ENCODE measurements at regions not wholly inside any gene's neighbourhood (a gene's known extent, or its start where the extent isn't known, plus 50 kb on each side); places are given as distances from the start of the nearest gene placed in this dataset.

GRCh38 chrX:7385131-7385530, 237.2 kb upstream of the PUDP start:
- H3K27me3 ChIP-seq (ENCODE audit: control insufficient read depth, insufficient read depth, low read length) = no peaks in the 10 kb centered on the region
- H3K9ac ChIP-seq = no peak overlapping the region
- H3K36me3 ChIP-seq (ENCODE audit: control insufficient read depth, insufficient read depth, low read length) = no peaks in the 10 kb centered on the region
- H3K79me2 ChIP-seq = no peaks in the 10 kb centered on the region
- H3K4me2 ChIP-seq (ENCODE audit: low read length) = no peak overlapping the region
- H2AFZ ChIP-seq = no peak overlapping the region
- TF ChIP-seq CTCF (IDR thresholded peaks at IDR 0.05) = no peak
- H3K9me3 ChIP-seq (ENCODE audit: control insufficient read depth, low read length) = no peaks in the 10 kb centered on the region
- no peak overlapping the region for H3K27ac ChIP-seq
- H3K4me3 ChIP-seq (ENCODE audit: low read depth, low read length) = no peak overlapping the region
- H3K4me1 ChIP-seq = no peaks in the 10 kb centered on the region

- Histone ChIP-seq H3K36me3 (ENCODE audit: control insufficient read depth, insufficient read depth, low read length) (no peaks in the 10 kb centered on the region), H3K9me3 (ENCODE audit: control insufficient read depth, low read length) (no peaks in the 10 kb centered on the region), H3K27ac (no peak overlapping the region), H3K27me3 (ENCODE audit: control insufficient read depth, insufficient read depth, low read length) (no peaks in the 10 kb centered on the region), H2AFZ (no peak overlapping the region), H3K4me1 (no peaks in the 10 kb centered on the region), H3K4me3 (ENCODE audit: low read depth, low read length) (no peak overlapping the region), H3K4me2 (ENCODE audit: low read length) (no peak overlapping the region), H3K9ac (no peak overlapping the region), H3K79me2 (no peaks in the 10 kb centered on the region)
- TF ChIP-seq CTCF (IDR thresholded peaks at IDR 0.05) = no peak
Measured at GRCh38 chrX:7378406-7378805, 230.5 kb upstream of the PUDP start.

GRCh38 chrX:7372825-7373525, 225.0 kb upstream of the PUDP start:
- TF ChIP-seq CTCF (IDR thresholded peaks at IDR 0.05) = no peak
- no peak overlapping the region for H2AFZ ChIP-seq
- H3K79me2 ChIP-seq = no peaks in the 10 kb centered on the region
- H3K9me3 ChIP-seq (ENCODE audit: control insufficient read depth, low read length) = no peaks in the 10 kb centered on the region
- no peaks in the 10 kb centered on the region for H3K36me3 ChIP-seq (ENCODE audit: control insufficient read depth, insufficient read depth, low read length)
- no peaks in the 10 kb centered on the region for H3K4me1 ChIP-seq
- no peak overlapping the region for H3K9ac ChIP-seq
- no peaks in the 10 kb centered on the region for H3K27me3 ChIP-seq (ENCODE audit: control insufficient read depth, insufficient read depth, low read length)
- H3K27ac ChIP-seq = no peak overlapping the region
- H3K4me3 ChIP-seq (ENCODE audit: low read depth, low read length) = no peak overlapping the region
- H3K4me2 ChIP-seq (ENCODE audit: low read length) = no peak overlapping the region

GRCh38 chrX:7362111-7362510, 214.2 kb upstream of the PUDP start:
- Histone ChIP-seq H3K9ac (no peak overlapping the region), H3K79me2 (no peaks in the 10 kb centered on the region), H3K36me3 (ENCODE audit: control insufficient read depth, insufficient read depth, low read length) (no peaks in the 10 kb centered on the region), H3K4me3 (ENCODE audit: low read depth, low read length) (no peak overlapping the region), H3K27ac (no peak overlapping the region), H3K4me2 (ENCODE audit: low read length) (no peak overlapping the region), H2AFZ (no peak overlapping the region), H3K4me1 (no peaks in the 10 kb centered on the region), H3K9me3 (ENCODE audit: control insufficient read depth, low read length) (no peaks in the 10 kb centered on the region), H3K27me3 (ENCODE audit: control insufficient read depth, insufficient read depth, low read length) (no peaks in the 10 kb centered on the region)
- no peak for TF ChIP-seq CTCF (IDR thresholded peaks at IDR 0.05)

GRCh38 chrX:7351926-7352325, 204.0 kb upstream of the PUDP start:
- no peak overlapping the region for H3K4me3 ChIP-seq (ENCODE audit: low read depth, low read length)
- no peaks in the 10 kb centered on the region for H3K27me3 ChIP-seq (ENCODE audit: control insufficient read depth, insufficient read depth, low read length)
- no peaks in the 10 kb centered on the region for H3K79me2 ChIP-seq
- no peaks in the 10 kb centered on the region for H3K4me1 ChIP-seq
- no peak overlapping the region for H3K4me2 ChIP-seq (ENCODE audit: low read length)
- no peak overlapping the region for H2AFZ ChIP-seq
- H3K36me3 ChIP-seq (ENCODE audit: control insufficient read depth, insufficient read depth, low read length) = no peaks in the 10 kb centered on the region
- no peaks in the 10 kb centered on the region for H3K9me3 ChIP-seq (ENCODE audit: control insufficient read depth, low read length)
- no peak for TF ChIP-seq CTCF (IDR thresholded peaks at IDR 0.05)
- no peak overlapping the region for H3K27ac ChIP-seq
- no peak overlapping the region for H3K9ac ChIP-seq
